ENCODE measurements at regions not wholly inside any gene's neighbourhood (a gene's known extent, or its start where the extent isn't known, plus 50 kb on each side); places are given as distances from the start of the nearest gene placed in this dataset.

DNA sequence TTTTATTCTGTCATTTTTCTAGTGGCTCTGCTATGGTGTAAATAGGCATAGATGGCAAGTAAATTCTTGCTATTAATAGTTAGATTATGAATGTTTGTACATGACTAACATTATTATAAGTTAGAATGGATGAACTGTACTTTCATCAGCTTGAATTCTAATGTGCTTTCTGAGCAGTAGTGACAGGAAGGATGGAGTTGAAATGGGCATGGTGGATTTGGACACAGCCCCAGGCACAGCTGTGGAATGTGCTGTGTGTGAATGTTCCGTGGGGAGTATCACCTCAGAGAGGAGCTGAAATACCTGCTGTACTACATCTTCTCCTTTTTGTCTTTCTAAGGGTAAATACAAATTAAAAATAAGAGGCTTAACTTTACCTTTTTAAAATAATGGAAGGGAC is 66.8 kb downstream of the FBXO5 start (continued):
- TF ChIP-seq, protein P1, sequence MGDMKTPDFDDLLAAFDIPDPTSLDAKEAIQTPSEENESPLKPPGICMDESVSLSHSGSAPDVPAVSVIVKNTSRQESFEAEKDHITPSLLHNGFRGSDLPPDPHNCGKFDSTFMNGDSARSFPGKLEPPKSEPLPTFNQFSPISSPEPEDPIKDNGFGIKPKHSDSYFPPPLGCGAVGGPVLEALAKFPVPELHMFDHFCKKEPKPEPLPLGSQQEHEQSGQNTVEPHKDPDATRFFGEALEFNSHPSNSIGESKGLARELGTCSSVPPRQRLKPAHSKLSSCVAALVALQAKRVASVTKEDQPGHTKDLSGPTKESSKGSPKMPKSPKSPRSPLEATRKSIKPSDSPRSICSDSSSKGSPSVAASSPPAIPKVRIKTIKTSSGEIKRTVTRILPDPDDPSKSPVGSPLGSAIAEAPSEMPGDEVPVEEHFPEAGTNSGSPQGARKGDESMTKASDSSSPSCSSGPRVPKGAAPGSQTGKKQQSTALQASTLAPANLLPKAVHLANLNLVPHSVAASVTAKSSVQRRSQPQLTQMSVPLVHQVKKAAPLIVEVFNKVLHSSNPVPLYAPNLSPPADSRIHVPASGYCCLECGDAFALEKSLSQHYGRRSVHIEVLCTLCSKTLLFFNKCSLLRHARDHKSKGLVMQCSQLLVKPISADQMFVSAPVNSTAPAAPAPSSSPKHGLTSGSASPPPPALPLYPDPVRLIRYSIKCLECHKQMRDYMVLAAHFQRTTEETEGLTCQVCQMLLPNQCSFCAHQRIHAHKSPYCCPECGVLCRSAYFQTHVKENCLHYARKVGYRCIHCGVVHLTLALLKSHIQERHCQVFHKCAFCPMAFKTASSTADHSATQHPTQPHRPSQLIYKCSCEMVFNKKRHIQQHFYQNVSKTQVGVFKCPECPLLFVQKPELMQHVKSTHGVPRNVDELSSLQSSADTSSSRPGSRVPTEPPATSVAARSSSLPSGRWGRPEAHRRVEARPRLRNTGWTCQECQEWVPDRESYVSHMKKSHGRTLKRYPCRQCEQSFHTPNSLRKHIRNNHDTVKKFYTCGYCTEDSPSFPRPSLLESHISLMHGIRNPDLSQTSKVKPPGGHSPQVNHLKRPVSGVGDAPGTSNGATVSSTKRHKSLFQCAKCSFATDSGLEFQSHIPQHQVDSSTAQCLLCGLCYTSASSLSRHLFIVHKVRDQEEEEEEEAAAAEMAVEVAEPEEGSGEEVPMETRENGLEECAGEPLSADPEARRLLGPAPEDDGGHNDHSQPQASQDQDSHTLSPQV (IDR thresholded peaks at IDR 0.05), result no peak
- no peak for TF ChIP-seq SRF (IDR thresholded peaks at IDR 0.05; ENCODE audit: low read depth in 2 of 2, low read length in 2 of 2)

DNA sequence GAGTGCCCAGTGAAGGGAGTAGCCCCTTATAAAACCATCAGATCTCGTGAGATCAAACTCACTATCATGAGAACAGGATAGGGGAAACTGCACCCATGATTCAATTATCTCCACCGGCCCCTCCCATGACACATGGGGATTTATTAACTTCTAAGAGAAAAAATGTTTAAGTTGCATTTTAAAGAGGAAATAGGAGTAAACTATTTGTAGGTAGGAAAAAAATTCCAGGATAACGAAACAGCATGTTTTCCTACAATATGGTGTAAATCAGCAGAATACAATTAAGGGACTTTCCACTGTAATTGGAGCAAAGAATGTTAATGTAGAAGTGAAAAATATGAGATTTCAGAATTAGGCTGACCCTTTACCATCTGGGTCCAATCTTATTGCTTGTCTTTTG is 63.9 kb downstream of the FBXO5 start:
- no peak for DNase-seq (ENCODE audit: low read depth, low spot score)
- RAD21 ChIA-PET (ENCODE audit: unreplicated experiment), result no interaction called here
- intact Hi-C loops (cut with micrococcal nuclease; ENCODE audit: unreplicated experiment), result no loop called here
- Histone ChIP-seq H3K4me3 (no peak overlapping the region), H3K4me1 (ENCODE audit: control insufficient read depth, insufficient read depth, low read length) (no peaks in the 10 kb centered on the region), H4K20me1 (ENCODE audit: control insufficient read depth, insufficient read depth) (no peaks in the 10 kb centered on the region), H3K27me3 (replicated peaks in 1 of 2; ENCODE audit: control insufficient read depth in 2 of 2, insufficient read depth in 2 of 2, low read length in 1 of 2) (no peaks in the 10 kb centered on the region; a peak in 1 of 4 replicates), H2AFZ (ENCODE audit: control insufficient read depth, low read depth, low read length) (no peak overlapping the region), H3K79me2 (ENCODE audit: control insufficient read depth, insufficient read depth, low read length) (no peaks in the 10 kb centered on the region), H3K4me2 (ENCODE audit: control insufficient read depth, insufficient read depth) (no peak overlapping the region), H3K9ac (ENCODE audit: control insufficient read depth, insufficient read depth, low read length) (no peak overlapping the region), H3K27ac (ENCODE audit: control insufficient read depth, insufficient read depth) (no peak overlapping the region), H3K36me3 (ENCODE audit: control insufficient read depth in 2 of 2, insufficient read depth in 2 of 2, low read length in 1 of 2) (no peaks in the 10 kb centered on the region), H3K9me3 (replicated peaks; ENCODE audit: control insufficient read depth, insufficient read depth, low read length) (no peaks in the 10 kb centered on the region)
- POLR2A ChIA-PET, result no interaction called here
- no peak for TF ChIP-seq BHLHE40 (IDR thresholded peaks at IDR 0.05; ENCODE audit: borderline replicate concordance in 1 of 2, low read depth in 2 of 2, low read length in 1 of 2)
- TF ChIP-seq RUNX3 (IDR thresholded peaks at IDR 0.05; ENCODE audit: low read length), result no peak
- TF ChIP-seq MEF2A (IDR thresholded peaks at IDR 0.05; ENCODE audit: insufficient read depth, low read depth, low read length), result no peak
- TF ChIP-seq MYB (IDR thresholded peaks at IDR 0.05; ENCODE audit: borderline replicate concordance, low read depth, low read length), result no peak
- no TSS peak for BruUV-seq (replicated peaks)
- SMC1A ChIA-PET (ENCODE audit: uncharacterized antibody, unreplicated experiment), result no interaction called here
- in situ Hi-C loops (cut with MboI), result no loop called here
- FAIRE-seq, result no peak
- no peak for ATAC-seq
- WGBS (ENCODE audit: insufficient coverage, insufficient replicate concordance, low lambda C conversion rate, missing lambda C conversion rate), result 30% methylated on average over 3 of the region's 3 CpGs
- CTCF ChIA-PET, result no interaction called here
